ENCODE measurements at regions not wholly inside any gene's neighbourhood (a gene's known extent, or its start where the extent isn't known, plus 50 kb on each side); places are given as distances from the start of the nearest gene placed in this dataset.

DNA sequence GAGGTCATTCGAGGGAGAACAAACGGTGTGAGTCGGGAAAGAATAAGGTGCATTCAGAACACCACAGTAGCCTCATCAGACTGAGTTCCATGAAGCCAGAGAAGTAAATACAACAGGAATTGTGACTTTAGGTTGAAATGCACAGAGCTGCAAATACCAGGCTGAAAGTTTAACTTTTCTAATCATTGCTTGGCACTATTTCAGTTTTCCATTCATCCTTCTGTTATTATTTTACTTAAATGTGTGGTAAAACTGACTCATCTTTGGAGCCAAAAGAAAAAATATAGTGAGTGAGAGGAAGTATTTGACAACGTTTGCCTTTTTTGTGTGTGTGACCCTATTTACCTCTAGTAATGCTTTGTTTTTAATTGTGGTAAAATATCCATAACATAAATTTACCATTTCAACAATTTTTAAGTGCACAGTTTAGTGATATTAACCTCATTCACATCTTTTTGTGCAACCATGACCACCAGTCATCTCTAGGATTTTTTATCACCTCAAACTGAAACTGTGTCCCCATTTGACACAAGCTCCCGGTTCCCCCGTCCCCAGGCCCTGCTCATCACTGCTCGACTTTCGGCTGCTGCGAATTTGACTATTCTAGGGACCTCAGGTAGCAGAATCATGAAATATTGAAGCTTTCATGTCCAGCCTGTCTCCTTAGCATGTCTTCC lies 166.8 kb downstream of the HSD17B3 start:
- Histone ChIP-seq H3K4me1 (ENCODE audit: control extremely low read depth in 1 of 4, control insufficient read depth in 4 of 4, insufficient read depth in 4 of 4, low read length in 3 of 4) (peaks cover 0 to 5% (median 3%) of the 10 kb centered on the region in 4 experiments), H3K4me3 (ENCODE audit: control insufficient read depth in 1 of 7, extremely low read depth in 1 of 7, insufficient read depth in 4 of 7, low read depth in 2 of 7, low read length in 6 of 7) (no peak overlapping the region), H3K36me3 (ENCODE audit: control insufficient read depth in 4 of 4, insufficient read depth in 4 of 4, low read length in 3 of 4) (no peaks in the 10 kb centered on the region), H3K27ac (ENCODE audit: insufficient read depth in 1 of 2, low read depth in 1 of 2, low read length in 2 of 2, poor library complexity in 1 of 2, severe bottlenecking in 2 of 2) (no peak overlapping the region), H3K27me3 (replicated peaks in 2 of 5; ENCODE audit: control insufficient read depth in 4 of 5, insufficient read depth in 5 of 5, low read length in 4 of 5) (no peaks in the 10 kb centered on the region), H3K9me3 (ENCODE audit: control extremely low read depth in 1 of 5, control insufficient read depth in 4 of 5, insufficient read depth in 2 of 5, low read depth in 1 of 5, low read length in 4 of 5) (peaks cover 0 to 8% (median 4%) of the 10 kb centered on the region in 5 experiments)
- DNase-seq: no peak
- POLR2A ChIA-PET: no interaction called here
- 98% methylated on average over 8 of the region's 9 CpGs for WGBS (ENCODE audit: insufficient coverage)
- CTCF ChIA-PET: no interaction called here

DNA sequence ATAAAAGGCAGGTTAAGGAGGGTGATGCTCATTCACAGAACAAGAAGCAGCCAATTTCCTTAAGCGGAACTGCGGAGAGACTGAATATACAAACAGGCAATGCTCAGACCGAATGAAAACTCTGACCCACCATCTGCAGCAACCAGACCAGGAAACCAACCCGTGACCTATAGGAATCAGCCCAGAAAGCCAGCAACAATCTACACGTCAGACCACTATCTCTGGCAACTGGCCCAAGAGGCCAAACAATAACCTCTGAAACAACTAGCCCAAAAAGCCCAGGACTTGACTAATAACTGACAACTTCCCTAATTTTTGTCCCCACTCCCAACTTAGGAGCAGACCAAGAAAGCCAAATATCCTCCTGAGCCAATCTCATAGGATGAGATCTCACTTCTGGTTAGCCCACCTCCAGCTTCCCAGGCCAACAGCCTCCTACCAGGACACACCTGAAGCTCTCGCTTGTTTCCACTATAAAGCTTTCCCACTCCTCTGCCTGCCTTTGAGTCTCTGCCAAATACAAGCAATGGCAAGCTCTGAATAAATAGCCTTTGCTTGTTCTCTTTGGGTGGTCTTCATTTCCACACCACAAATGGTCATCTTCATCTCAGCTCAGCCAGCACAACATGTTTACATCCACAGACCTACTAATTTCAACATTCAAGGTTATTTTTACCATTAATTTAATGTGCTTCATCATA lies 168.5 kb downstream of the HSD17B3 start:
- H3K27ac ChIP-seq (ENCODE audit: insufficient read depth in 1 of 2, low read depth in 1 of 2, low read length in 2 of 2, poor library complexity in 1 of 2, severe bottlenecking in 2 of 2): no peak overlapping the region
- peaks cover 0 to 5% (median 0%) of the 10 kb centered on the region in 4 experiments for H3K4me1 ChIP-seq (ENCODE audit: control extremely low read depth in 1 of 4, control insufficient read depth in 4 of 4, insufficient read depth in 4 of 4, low read length in 3 of 4)
- no peak overlapping the region for H3K4me3 ChIP-seq (ENCODE audit: control insufficient read depth in 1 of 7, extremely low read depth in 1 of 7, insufficient read depth in 4 of 7, low read depth in 2 of 7, low read length in 6 of 7)
- no peaks in the 10 kb centered on the region for H3K36me3 ChIP-seq (ENCODE audit: control insufficient read depth in 4 of 4, insufficient read depth in 4 of 4, low read length in 3 of 4)
- peaks cover 0 to 2% (median 0%) of the 10 kb centered on the region in 5 experiments for H3K27me3 ChIP-seq (replicated peaks in 2 of 5; ENCODE audit: control insufficient read depth in 4 of 5, insufficient read depth in 5 of 5, low read length in 4 of 5)
- WGBS (ENCODE audit: insufficient coverage): 100% methylated on average over 2 of the region's 6 CpGs
- POLR2A ChIA-PET: no interaction called here
- no peak for DNase-seq
- peaks cover 0 to 8% (median 4%) of the 10 kb centered on the region in 5 experiments for H3K9me3 ChIP-seq (ENCODE audit: control extremely low read depth in 1 of 5, control insufficient read depth in 4 of 5, insufficient read depth in 2 of 5, low read depth in 1 of 5, low read length in 4 of 5)
- CTCF ChIA-PET: no interaction called here

DNA sequence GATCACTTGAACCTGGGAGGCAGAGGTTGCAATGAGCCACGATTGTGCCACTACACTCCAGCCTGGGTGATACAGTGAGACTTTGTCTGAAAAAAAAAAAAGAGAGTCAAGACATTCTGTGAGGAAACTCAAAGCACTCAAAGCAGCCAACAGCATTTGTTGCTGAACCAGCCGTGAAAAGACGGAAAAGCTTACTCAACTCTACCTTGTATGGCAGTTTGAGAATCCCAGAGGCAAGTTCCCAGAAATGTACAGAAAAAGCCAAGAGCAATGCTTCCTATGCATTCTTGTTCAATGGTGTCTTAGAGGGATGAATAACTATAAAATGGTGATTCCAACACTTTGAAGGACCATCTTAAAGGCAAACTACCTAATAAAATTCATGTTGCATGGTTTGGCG lies 170.2 kb downstream of the HSD17B3 start:
- ChIA-PET POLR2A (no interaction called here), CTCF (no interaction called here)
- Histone ChIP-seq H3K27ac (ENCODE audit: insufficient read depth in 1 of 2, low read depth in 1 of 2, low read length in 2 of 2, poor library complexity in 1 of 2, severe bottlenecking in 2 of 2) (no peak overlapping the region), H3K9me3 (ENCODE audit: control extremely low read depth in 1 of 5, control insufficient read depth in 4 of 5, insufficient read depth in 2 of 5, low read depth in 1 of 5, low read length in 4 of 5) (peaks cover 0 to 8% (median 0%) of the 10 kb centered on the region in 5 experiments), H3K4me1 (ENCODE audit: control extremely low read depth in 1 of 4, control insufficient read depth in 4 of 4, insufficient read depth in 4 of 4, low read length in 3 of 4) (no peaks in the 10 kb centered on the region), H3K4me3 (ENCODE audit: control insufficient read depth in 1 of 7, extremely low read depth in 1 of 7, insufficient read depth in 4 of 7, low read depth in 2 of 7, low read length in 6 of 7) (no peak overlapping the region), H3K27me3 (replicated peaks in 2 of 5; ENCODE audit: control insufficient read depth in 4 of 5, insufficient read depth in 5 of 5, low read length in 4 of 5) (peaks cover 0 to 2% (median 0%) of the 10 kb centered on the region in 5 experiments), H3K36me3 (ENCODE audit: control insufficient read depth in 4 of 4, insufficient read depth in 4 of 4, low read length in 3 of 4) (no peaks in the 10 kb centered on the region)
- 100% methylated on average over 3 of the region's 4 CpGs for WGBS (ENCODE audit: insufficient coverage)
- DNase-seq: no peak

DNA sequence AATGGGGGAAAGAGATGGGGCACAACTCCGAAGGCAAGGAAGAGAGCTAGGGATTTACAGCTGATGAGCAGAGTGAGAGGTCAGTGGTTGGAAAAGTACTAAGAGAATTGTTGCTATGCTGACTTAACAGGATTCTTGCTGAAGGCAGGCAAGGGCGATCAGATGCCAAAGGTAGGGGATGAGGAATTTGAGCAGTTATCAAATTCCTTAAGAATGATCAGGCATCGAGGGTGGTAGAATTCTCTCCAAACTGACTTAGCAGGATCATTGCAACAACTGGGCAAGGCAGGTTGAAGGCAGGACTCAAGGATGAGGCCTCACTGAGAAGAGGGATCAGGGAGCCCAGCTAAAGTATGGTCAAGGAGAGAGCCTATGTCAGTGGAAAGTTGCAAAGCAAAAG lies 171.0 kb downstream of the HSD17B3 start:
- Histone ChIP-seq H3K4me3 (ENCODE audit: control insufficient read depth in 1 of 7, extremely low read depth in 1 of 7, insufficient read depth in 4 of 7, low read depth in 2 of 7, low read length in 6 of 7) (no peak overlapping the region), H3K36me3 (ENCODE audit: control insufficient read depth in 4 of 4, insufficient read depth in 4 of 4, low read length in 3 of 4) (no peaks in the 10 kb centered on the region), H3K4me1 (ENCODE audit: control extremely low read depth in 1 of 4, control insufficient read depth in 4 of 4, insufficient read depth in 4 of 4, low read length in 3 of 4) (no peaks in the 10 kb centered on the region), H3K9me3 (ENCODE audit: control extremely low read depth in 1 of 5, control insufficient read depth in 4 of 5, insufficient read depth in 2 of 5, low read depth in 1 of 5, low read length in 4 of 5) (peaks cover 0 to 8% (median 0%) of the 10 kb centered on the region in 5 experiments), H3K27me3 (replicated peaks in 2 of 5; ENCODE audit: control insufficient read depth in 4 of 5, insufficient read depth in 5 of 5, low read length in 4 of 5) (peaks cover 0 to 2% (median 0%) of the 10 kb centered on the region in 5 experiments), H3K27ac (ENCODE audit: insufficient read depth in 1 of 2, low read depth in 1 of 2, low read length in 2 of 2, poor library complexity in 1 of 2, severe bottlenecking in 2 of 2) (no peak overlapping the region)
- ChIA-PET POLR2A (no interaction called here), CTCF (no interaction called here)
- WGBS (ENCODE audit: insufficient coverage): 100% methylated on average over 3 of the region's 3 CpGs
- DNase-seq: no peak

DNA sequence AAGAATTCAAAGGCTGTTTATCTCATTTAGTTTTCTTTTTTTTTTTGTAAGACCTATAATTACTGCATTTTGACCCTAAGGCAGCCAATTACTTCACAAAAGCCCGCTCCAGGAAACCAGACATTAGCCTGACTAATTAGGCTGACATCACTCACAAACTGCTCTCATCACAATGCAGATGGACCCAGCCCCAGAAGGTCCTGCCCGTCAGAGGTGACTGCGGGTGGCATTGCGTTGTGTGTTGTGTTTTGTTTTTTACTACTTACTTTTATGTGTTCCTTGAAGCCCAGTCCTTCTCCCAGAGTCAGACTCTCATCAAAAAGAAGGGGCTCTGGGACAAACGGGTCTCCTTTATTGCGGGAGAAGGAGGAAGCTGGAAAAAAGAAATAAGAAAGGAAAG lies 172.2 kb downstream of the HSD17B3 start:
- Histone ChIP-seq H3K27me3 (replicated peaks in 2 of 5; ENCODE audit: control insufficient read depth in 4 of 5, insufficient read depth in 5 of 5, low read length in 4 of 5) (peaks cover 0 to 2% (median 0%) of the 10 kb centered on the region in 5 experiments), H3K4me3 (ENCODE audit: control insufficient read depth in 1 of 7, extremely low read depth in 1 of 7, insufficient read depth in 4 of 7, low read depth in 2 of 7, low read length in 6 of 7) (no peak overlapping the region), H3K27ac (ENCODE audit: insufficient read depth in 1 of 2, low read depth in 1 of 2, low read length in 2 of 2, poor library complexity in 1 of 2, severe bottlenecking in 2 of 2) (no peak overlapping the region), H3K4me1 (ENCODE audit: control extremely low read depth in 1 of 4, control insufficient read depth in 4 of 4, insufficient read depth in 4 of 4, low read length in 3 of 4) (no peaks in the 10 kb centered on the region), H3K9me3 (ENCODE audit: control extremely low read depth in 1 of 5, control insufficient read depth in 4 of 5, insufficient read depth in 2 of 5, low read depth in 1 of 5, low read length in 4 of 5) (peaks cover 0 to 8% (median 0%) of the 10 kb centered on the region in 5 experiments), H3K36me3 (ENCODE audit: control insufficient read depth in 4 of 4, insufficient read depth in 4 of 4, low read length in 3 of 4) (no peaks in the 10 kb centered on the region)
- ChIA-PET POLR2A (no interaction called here), CTCF (interaction anchor here (0.7 to 1.1 kb wide), 2 partner anchors 18 to 149 kb away, joined by 3 to 4 read pairs; no protein-coding TSS in a partner anchor)
- no peak for DNase-seq
- 90% methylated on average over 2 of the region's 6 CpGs for WGBS (ENCODE audit: insufficient coverage)

DNA sequence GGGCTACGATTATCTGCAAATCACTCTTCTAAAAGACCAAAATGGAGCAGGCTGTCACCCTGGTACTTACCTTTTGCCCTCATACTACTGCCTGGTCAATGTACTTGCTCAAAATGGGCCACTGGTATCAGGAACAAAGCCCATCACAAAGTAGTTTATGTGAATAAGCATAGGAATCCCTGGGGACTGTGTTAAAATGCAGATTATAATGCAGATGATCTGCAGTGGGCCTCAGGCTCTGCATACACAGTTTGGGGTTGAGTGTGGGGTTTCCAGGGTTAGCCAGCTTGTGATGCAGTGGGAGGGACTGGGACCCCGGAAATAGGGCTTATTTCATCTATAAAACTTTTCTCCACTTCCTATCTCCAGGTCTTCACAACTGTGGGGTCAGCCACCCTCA lies 173.1 kb downstream of the HSD17B3 start:
- POLR2A ChIA-PET: no interaction called here
- CTCF ChIA-PET: interaction anchor here (0.7 to 1.7 kb wide), 3 partner anchors 11 to 148 kb away, joined by 3 to 4 read pairs (median 4); no protein-coding TSS in a partner anchor
- H3K36me3 ChIP-seq (ENCODE audit: control insufficient read depth in 4 of 4, insufficient read depth in 4 of 4, low read length in 3 of 4): no peaks in the 10 kb centered on the region
- 100% methylated on average over 1 of the region's 2 CpGs for WGBS (ENCODE audit: insufficient coverage)
- peaks cover 0 to 8% (median 0%) of the 10 kb centered on the region in 5 experiments for H3K9me3 ChIP-seq (ENCODE audit: control extremely low read depth in 1 of 5, control insufficient read depth in 4 of 5, insufficient read depth in 2 of 5, low read depth in 1 of 5, low read length in 4 of 5)
- DNase-seq: no peak
- no peaks in the 10 kb centered on the region for H3K4me1 ChIP-seq (ENCODE audit: control extremely low read depth in 1 of 4, control insufficient read depth in 4 of 4, insufficient read depth in 4 of 4, low read length in 3 of 4)
- no peak overlapping the region for H3K4me3 ChIP-seq (ENCODE audit: control insufficient read depth in 1 of 7, extremely low read depth in 1 of 7, insufficient read depth in 4 of 7, low read depth in 2 of 7, low read length in 6 of 7)
- H3K27ac ChIP-seq (ENCODE audit: insufficient read depth in 1 of 2, low read depth in 1 of 2, low read length in 2 of 2, poor library complexity in 1 of 2, severe bottlenecking in 2 of 2): no peak overlapping the region
- peaks cover 0 to 2% (median 0%) of the 10 kb centered on the region in 5 experiments for H3K27me3 ChIP-seq (replicated peaks in 2 of 5; ENCODE audit: control insufficient read depth in 4 of 5, insufficient read depth in 5 of 5, low read length in 4 of 5)

DNA sequence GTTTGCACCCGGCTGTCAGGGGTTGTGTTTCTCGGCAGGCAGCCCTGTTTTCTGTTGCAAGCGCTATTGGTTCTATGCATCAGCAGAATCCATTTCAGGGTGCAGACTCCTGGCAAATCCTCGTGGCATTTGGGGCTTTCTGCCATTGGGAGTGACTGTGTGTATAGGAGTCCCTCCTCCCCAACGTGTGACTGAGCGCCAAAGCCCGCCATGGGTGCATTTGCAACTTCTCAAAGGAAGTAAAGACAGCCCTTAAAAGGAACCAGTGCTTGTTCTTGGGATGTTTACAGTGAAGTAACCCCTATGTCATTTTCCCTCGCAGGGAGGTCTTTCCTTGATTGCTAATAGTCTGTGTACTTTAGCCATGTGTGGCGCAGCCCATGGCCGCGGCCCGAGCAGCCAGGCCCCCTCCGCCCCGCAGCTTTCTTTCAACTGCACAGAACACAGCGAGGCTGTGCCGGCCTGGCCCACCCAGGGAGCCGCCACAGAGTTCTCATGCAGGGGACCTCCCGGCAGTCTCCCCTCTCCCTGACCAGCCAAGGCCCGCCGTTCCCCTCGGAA lies 175.6 kb downstream of the HSD17B3 start:
- Histone ChIP-seq H3K9me3 (ENCODE audit: control extremely low read depth in 1 of 5, control insufficient read depth in 4 of 5, insufficient read depth in 2 of 5, low read depth in 1 of 5, low read length in 4 of 5) (no peaks in the 10 kb centered on the region), H3K4me3 (ENCODE audit: control insufficient read depth in 1 of 7, extremely low read depth in 1 of 7, insufficient read depth in 4 of 7, low read depth in 2 of 7, low read length in 6 of 7) (no peak overlapping the region), H3K4me1 (ENCODE audit: control extremely low read depth in 1 of 4, control insufficient read depth in 4 of 4, insufficient read depth in 4 of 4, low read length in 3 of 4) (peaks cover 0 to 3% (median 0%) of the 10 kb centered on the region in 4 experiments), H3K27me3 (replicated peaks in 2 of 5; ENCODE audit: control insufficient read depth in 4 of 5, insufficient read depth in 5 of 5, low read length in 4 of 5) (peaks cover 0 to 2% (median 0%) of the 10 kb centered on the region in 5 experiments), H3K36me3 (ENCODE audit: control insufficient read depth in 4 of 4, insufficient read depth in 4 of 4, low read length in 3 of 4) (no peaks in the 10 kb centered on the region), H3K27ac (ENCODE audit: insufficient read depth in 1 of 2, low read depth in 1 of 2, low read length in 2 of 2, poor library complexity in 1 of 2, severe bottlenecking in 2 of 2) (no peak overlapping the region)
- no peak for DNase-seq
- CTCF ChIA-PET: no interaction called here
- POLR2A ChIA-PET: no interaction called here
- 95% methylated on average over 18 of the region's 21 CpGs for WGBS (ENCODE audit: insufficient coverage)
